ENCODE measurements at regions not wholly inside any gene's neighbourhood (a gene's known extent, or its start where the extent isn't known, plus 50 kb on each side); places are given as distances from the start of the nearest gene placed in this dataset.

DNA sequence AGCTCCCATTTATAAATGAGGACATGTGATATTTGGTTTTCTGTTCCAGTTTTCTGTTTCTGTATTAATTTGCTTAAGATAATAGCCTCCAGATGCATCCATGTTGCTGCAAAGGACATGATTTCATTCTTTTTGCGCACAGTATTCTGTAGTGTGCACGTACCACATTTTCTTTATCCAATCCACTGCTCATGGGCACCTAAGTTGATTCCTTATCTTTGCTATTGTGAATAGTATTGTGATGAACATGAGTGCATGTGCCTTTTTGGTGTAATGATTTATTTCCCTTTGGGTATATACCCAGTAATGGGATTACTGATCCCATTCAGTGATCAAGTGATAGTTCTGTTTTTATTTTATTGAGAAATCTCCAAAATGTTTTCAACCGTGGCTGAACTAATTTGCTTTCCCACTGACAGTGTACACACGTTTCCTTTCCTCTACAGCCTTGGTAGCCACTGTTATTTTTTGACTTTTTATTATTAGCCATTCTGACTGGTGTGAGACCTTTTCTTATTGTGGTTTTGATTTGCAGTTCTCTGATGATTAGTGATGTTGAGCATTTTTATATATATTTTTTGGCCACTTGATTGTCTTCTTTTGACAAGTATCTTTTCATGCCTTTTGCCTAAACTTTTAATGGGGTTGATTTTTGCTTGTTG is 226.0 kb upstream of the ANO3 start:
- TF ChIP-seq, protein P1, sequence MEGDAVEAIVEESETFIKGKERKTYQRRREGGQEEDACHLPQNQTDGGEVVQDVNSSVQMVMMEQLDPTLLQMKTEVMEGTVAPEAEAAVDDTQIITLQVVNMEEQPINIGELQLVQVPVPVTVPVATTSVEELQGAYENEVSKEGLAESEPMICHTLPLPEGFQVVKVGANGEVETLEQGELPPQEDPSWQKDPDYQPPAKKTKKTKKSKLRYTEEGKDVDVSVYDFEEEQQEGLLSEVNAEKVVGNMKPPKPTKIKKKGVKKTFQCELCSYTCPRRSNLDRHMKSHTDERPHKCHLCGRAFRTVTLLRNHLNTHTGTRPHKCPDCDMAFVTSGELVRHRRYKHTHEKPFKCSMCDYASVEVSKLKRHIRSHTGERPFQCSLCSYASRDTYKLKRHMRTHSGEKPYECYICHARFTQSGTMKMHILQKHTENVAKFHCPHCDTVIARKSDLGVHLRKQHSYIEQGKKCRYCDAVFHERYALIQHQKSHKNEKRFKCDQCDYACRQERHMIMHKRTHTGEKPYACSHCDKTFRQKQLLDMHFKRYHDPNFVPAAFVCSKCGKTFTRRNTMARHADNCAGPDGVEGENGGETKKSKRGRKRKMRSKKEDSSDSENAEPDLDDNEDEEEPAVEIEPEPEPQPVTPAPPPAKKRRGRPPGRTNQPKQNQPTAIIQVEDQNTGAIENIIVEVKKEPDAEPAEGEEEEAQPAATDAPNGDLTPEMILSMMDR (IDR thresholded peaks at IDR 0.05 in 2 of 3, conservative IDR thresholded peaks at IDR 0.05 in 1 of 3; ENCODE audit: borderline replicate concordance in 1 of 3, insufficient read depth in 1 of 3, low read depth in 2 of 3, low read length in 2 of 3), result no peak
- TF ChIP-seq POLR2A (IDR thresholded peaks at IDR 0.05; ENCODE audit: borderline replicate concordance, extremely low read depth, insufficient read depth, insufficient read length) (no peak), ZNF274 (IDR thresholded peaks at IDR 0.05; ENCODE audit: low read depth, low read length) (no peak), POLR2AphosphoS5 (IDR thresholded peaks at IDR 0.05; ENCODE audit: low read depth, low read length) (no peak), EZH2 (IDR thresholded peaks at IDR 0.05) (no peak), EGR1 (IDR thresholded peaks at IDR 0.05; ENCODE audit: low read depth) (no peak), EZH2phosphoT487 (IDR thresholded peaks at IDR 0.05; ENCODE audit: borderline replicate concordance) (no peak), RAD21 (IDR thresholded peaks at IDR 0.05; ENCODE audit: low read depth) (no peak), SP1 (IDR thresholded peaks at IDR 0.05; ENCODE audit: low read depth) (no peak)
- TF ChIP-seq, protein P2, sequence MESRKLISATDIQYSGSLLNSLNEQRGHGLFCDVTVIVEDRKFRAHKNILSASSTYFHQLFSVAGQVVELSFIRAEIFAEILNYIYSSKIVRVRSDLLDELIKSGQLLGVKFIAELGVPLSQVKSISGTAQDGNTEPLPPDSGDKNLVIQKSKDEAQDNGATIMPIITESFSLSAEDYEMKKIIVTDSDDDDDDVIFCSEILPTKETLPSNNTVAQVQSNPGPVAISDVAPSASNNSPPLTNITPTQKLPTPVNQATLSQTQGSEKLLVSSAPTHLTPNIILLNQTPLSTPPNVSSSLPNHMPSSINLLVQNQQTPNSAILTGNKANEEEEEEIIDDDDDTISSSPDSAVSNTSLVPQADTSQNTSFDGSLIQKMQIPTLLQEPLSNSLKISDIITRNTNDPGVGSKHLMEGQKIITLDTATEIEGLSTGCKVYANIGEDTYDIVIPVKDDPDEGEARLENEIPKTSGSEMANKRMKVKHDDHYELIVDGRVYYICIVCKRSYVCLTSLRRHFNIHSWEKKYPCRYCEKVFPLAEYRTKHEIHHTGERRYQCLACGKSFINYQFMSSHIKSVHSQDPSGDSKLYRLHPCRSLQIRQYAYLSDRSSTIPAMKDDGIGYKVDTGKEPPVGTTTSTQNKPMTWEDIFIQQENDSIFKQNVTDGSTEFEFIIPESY (IDR thresholded peaks at IDR 0.05; ENCODE audit: extremely low read depth, insufficient replicate concordance, low read length), result no peak
- TF ChIP-seq, protein P3, sequence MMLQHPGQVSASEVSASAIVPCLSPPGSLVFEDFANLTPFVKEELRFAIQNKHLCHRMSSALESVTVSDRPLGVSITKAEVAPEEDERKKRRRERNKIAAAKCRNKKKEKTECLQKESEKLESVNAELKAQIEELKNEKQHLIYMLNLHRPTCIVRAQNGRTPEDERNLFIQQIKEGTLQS (IDR thresholded peaks at IDR 0.05), result no peak
- TF ChIP-seq, protein P4, sequence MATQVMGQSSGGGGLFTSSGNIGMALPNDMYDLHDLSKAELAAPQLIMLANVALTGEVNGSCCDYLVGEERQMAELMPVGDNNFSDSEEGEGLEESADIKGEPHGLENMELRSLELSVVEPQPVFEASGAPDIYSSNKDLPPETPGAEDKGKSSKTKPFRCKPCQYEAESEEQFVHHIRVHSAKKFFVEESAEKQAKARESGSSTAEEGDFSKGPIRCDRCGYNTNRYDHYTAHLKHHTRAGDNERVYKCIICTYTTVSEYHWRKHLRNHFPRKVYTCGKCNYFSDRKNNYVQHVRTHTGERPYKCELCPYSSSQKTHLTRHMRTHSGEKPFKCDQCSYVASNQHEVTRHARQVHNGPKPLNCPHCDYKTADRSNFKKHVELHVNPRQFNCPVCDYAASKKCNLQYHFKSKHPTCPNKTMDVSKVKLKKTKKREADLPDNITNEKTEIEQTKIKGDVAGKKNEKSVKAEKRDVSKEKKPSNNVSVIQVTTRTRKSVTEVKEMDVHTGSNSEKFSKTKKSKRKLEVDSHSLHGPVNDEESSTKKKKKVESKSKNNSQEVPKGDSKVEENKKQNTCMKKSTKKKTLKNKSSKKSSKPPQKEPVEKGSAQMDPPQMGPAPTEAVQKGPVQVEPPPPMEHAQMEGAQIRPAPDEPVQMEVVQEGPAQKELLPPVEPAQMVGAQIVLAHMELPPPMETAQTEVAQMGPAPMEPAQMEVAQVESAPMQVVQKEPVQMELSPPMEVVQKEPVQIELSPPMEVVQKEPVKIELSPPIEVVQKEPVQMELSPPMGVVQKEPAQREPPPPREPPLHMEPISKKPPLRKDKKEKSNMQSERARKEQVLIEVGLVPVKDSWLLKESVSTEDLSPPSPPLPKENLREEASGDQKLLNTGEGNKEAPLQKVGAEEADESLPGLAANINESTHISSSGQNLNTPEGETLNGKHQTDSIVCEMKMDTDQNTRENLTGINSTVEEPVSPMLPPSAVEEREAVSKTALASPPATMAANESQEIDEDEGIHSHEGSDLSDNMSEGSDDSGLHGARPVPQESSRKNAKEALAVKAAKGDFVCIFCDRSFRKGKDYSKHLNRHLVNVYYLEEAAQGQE (IDR thresholded peaks at IDR 0.05; ENCODE audit: low read depth), result no peak

All from HCT116 (cell line).